ENCODE measurements at regions not wholly inside any gene's neighbourhood (a gene's known extent, or its start where the extent isn't known, plus 50 kb on each side); places are given as distances from the start of the nearest gene placed in this dataset.
A peak's percentile ranks its signal among the peaks of the same experiment; 100 is the strongest.
"Not testable (repeated sequence)": the region's sequence is repeated elsewhere in the genome, so short reads cannot be mapped to it uniquely, and the experiment has no call there.

DNA sequence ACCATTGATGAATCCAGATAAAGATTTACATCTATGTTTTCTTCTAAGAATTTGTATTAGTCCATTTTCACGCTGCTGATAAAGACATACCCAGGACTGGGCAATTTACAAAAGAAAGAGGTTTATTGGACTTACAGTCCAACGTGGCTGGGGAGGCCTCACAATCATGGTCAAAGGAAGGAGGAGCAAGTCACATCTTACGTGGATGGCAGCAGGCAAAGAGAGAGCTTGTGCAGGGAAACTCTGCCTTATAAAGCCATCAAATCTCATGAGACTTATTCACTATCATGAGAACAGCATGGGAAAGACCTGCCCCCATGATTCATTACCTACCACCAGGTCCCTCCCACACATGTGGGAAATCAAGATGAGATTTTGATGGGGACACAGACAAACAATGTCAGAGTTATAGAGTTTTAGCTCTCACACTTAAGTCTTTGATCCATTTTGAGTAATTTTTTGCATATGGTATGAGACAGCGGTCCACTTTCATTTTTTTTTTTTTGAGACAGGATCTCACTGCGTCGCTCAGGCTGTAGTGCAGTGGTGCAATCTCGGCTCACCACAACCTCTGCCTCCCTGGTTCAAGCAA lies 53.5 kb upstream of the JADE2 start:
- not testable (repeated sequence) for DNase-seq

DNA sequence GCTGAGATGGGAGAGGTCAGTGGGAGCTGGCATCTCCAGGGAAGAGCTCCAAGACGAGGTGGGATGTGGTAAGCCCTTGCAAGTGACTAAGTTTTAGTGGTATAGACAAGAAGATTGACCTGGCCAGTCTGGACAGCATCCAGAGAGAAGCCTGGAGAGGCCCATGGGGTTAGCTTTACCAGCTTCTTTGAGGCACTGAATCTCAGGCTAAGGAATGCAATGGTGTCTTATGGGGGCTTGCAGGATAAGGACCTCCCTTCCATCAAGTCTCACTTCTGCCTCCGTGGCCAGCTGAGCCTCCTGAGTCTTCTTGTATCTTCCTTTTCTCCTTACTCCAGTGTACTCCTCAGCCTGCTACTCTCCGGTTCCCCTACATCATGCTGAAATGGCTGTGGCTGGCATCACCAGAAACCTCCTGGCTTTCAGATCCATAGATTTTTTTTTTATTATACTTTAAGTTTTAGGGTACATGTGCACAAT lies 56.5 kb upstream of the JADE2 start:
- no peak for DNase-seq

DNA sequence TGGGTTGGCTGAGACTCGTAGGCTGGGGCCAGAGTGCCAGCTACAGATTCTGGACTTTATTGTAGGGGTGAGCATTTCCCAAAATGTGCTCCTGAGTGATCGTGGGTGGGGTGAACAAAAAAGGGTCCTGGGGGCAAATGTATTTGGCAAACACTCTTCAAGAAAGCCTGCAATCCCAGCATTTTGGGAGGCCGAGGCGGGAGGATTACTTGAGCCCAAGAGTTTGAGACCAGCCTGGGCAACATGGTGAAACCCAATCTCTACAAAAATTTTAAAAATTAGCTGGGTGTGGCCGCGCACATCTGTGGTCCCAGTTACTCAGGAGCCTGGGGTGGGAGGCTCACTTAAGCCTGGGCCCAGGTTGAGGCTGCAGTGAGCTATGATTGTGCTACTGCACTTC lies 55.5 kb upstream of the CDKN2AIPNL start:
- no peak for DNase-seq

DNA sequence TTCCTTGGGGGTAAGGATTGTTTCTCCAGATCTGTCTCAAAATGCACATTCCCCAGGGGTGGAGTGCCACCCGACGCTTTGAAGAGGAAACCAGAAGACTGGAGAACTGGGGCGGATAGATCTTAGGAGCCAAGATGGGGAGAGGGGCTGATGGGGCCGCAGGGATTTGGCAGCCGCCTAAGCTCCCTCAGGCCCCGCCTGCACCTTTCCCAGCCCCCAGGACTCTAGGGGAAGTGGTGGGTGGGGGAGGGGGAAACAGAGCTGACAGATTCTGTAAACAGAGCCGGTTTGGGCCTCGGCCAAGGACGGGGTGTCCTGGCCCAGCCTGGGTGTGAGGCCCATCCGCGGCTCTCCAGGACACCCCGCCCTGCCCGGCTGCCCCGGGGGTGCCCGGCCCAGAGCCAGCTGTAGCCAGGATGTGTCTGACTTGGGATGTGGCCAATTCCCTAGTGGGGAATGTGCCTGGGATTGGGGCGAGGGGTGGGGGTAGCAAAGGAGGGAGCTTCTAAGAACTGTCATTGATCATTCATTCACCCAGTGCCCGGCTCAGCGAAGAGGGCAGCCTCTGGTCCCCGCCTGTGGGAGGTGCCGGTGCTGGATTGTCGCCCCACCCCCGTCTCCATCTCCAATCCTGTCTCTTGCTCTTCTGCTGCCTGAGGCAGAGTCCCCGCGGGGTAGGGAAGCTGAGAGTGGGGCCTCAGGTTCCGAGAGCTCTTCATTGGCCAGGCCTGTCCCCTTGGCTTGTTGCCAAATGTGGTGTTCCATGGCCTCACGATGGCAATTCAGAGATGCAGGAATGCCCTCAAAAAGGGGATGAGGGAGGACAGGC lies 54.8 kb upstream of the CDKN2AIPNL start:
- peak; percentile 76 for DNase-seq

DNA sequence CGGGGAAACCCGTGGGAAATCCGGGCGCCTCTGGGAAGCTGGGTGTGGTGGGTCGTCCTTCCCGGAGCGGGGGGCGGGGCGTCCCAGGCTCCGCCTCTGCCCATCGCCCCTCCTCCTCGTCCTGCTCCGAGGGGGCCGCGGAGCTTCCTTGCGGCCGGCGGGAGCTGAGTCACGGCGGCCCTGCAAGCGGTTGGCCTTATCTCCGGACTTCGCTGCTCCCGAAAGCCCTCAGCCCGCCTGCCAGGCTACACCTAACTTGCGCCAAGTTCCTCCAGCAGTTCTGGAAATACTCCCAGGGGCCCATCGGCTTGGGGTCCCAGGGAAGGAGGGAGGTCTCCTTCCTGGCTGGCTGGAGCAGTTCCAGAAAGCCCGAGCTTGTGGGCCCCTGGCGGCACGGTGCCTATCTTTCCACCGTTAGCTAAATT lies 54.1 kb upstream of the CDKN2AIPNL start:
- DNase-seq, result peak; percentile 84

GRCh38 chr5:134464988-134465815 lies 53.5 kb upstream of the CDKN2AIPNL start:
- DNase-seq, result no peak

GRCh38 chr5:134463991-134464760 lies 52.5 kb upstream of the CDKN2AIPNL start:
- no peak for DNase-seq

DNA sequence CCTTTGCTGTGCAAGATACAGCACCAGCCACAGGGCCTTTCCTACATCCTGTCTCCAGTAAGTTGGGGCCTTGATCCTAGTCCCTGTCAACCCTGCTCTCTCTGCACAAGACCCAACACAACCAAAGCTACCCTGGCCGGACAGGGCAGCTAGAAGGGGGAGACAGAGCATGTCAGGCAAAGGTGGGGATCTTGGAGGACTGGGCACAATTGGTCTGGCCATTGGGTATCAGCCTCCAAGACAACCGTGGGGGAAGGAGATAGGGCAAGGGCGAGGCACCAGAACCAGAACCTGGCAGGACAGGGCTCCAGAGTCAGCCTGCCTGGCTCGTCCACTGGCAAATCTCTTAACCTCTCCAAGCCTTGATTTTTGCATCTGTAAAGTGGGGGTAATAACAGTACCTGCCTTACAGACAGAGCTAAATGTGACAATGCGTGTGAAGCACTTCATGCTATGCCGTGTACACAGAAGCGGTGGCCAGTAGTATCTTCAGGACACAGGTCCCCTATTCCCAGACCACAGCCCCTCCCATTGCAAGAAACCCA lies 51.6 kb upstream of the CDKN2AIPNL start:
- no peak for DNase-seq

- no peak for DNase-seq
Observed at GRCh38 chr5:134462761-134463160, 51.1 kb upstream of the CDKN2AIPNL start.

- no peak for DNase-seq
Observed at GRCh38 chr5:134462047-134462575, 50.4 kb upstream of the CDKN2AIPNL start.

Data from retina (tissue), 1 donor.